GM21381 (cell line): ENCODE measurements at regions not wholly inside any gene's neighbourhood (a gene's known extent, or its start where the extent isn't known, plus 50 kb on each side); places are given as distances from the start of the nearest gene placed in this dataset.

Experiments used
- ATAC-seq: cut with Tn5 transposase; IDR thresholded peaks from one replicate; pipeline ENCODE4 v1.9.1; 2021; ENCODE audit warnings: mild to moderate bottlenecking, moderate library complexity; ENCODE audit not compliant: unreplicated experiment

DNA sequence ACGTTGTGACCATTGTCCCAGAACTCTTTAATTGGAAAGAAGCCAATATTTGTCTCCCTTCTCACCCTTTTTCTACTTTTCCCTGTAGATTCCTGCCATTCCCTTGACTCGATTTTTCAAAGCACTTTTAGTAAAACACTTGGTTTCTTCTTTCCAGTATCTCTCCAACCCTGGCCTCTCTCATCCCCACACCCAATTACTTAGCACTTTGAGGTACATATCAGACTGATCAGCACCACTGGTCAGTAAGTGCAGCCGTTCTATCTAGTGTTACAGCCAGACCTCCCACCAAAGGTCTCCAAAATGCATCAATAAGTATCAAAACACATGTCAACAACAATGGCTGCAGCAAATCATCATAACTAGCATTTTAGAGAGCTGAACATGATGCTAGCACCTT lies 141.9 kb downstream of the BTG1 start:
- no peak for ATAC-seq

DNA sequence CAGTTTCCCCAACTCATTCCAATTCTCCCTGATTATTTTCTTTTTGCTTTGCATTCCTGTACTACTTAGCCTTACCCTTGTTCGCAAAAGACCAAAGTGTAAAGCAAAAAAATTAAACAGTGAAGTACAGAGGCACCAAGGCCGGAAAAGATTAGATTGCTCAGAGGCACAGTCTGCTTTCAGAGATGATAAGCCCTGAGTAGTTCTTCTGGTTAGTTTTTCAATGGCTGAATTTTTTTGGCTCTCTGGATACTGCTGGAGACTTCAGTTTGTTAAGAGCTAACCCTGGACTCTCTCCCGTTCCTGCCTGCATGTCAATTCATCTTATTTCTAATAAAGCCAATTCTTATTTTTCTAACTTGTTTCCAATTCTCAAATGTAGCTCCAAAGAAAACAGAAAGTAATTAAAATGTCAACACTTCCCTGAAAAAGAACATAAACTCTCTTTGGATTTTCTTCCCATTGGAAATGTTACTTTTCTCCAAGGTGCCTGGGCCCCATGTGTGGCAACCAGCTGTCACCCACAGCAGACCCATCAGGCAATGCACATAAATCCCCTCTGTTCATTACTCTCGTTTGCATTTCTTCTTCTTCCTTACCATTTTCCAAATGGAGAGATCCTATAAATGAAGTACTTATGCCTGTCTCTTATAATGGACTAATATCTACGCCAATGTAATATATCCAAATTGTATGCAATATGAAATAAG lies 142.8 kb downstream of the BTG1 start:
- ATAC-seq = no peak

DNA sequence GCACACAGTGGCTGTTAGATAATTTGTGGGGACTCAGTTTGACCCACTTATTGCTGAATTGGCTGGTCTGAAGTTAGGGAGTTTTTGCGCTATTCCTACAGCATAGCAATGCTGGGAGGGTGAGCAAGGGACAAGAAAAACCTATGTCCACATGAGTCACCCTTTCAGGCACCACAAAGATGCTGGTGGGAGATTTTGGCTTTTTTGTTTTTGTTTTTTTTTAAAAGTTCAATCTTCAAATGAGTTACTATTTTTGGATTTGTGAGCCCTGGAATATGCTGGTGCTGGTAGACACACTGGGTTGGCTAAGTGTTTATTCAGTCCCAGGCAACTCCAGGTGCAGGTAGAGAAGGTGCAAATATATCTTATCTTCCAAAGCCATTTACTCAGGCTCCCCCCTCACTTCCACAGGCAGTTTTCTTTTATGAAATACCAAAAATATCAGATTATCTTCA lies 143.4 kb downstream of the BTG1 start:
- ATAC-seq = no peak

DNA sequence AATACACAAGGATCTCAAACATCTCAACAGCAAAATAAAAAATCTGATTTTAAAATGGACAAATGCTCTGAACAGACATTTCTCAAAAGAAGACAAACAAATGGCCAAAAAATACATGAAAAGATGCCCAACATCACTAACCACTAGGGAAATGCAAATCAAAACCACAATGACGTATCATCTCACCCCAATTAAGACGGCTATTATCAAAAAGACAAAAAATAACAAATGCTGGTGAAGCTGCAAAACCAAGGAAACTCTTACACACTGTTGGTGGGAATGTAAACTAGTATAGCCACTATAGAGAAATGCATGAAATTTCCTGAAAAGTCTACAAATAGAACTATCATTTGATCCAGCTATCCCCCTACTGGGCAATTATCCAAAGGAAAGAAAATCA lies 145.0 kb downstream of the BTG1 start:
- ATAC-seq = no peak

DNA sequence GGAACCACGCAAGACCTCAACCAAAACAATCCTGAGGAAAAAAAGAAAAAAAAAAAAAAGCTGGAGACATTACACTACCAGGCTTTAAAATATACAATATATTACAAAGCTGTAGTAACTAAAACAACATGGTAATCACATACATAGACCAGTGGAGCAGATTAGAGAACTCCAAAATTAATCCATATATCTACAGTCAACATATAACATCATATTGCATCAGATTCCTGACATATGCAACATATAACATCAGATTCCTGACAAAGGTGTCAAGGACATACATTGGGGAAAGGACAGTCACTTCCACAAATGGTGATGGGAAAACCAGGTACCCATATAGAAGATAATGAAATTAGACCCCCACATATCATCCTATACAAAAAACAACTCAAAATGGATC lies 145.8 kb downstream of the BTG1 start:
- no peak for ATAC-seq

DNA sequence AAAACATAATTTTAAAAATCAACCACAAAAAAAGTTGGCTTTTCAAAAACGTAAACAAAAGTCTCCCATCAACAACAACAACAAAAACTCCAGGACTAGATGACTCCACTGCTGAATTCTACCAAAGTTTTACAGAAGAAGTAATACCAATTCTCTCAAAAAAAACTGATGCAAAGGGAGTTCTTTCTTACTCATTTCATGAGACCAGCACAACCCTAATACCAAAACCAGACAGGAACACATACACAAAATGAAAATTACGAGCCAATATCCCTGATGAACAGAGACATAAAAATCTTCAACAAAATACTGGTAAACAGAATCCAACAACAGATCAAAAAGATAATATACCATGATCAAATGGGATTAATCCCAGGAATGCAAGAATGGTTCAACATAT lies 147.3 kb downstream of the BTG1 start:
- ATAC-seq = no peak

DNA sequence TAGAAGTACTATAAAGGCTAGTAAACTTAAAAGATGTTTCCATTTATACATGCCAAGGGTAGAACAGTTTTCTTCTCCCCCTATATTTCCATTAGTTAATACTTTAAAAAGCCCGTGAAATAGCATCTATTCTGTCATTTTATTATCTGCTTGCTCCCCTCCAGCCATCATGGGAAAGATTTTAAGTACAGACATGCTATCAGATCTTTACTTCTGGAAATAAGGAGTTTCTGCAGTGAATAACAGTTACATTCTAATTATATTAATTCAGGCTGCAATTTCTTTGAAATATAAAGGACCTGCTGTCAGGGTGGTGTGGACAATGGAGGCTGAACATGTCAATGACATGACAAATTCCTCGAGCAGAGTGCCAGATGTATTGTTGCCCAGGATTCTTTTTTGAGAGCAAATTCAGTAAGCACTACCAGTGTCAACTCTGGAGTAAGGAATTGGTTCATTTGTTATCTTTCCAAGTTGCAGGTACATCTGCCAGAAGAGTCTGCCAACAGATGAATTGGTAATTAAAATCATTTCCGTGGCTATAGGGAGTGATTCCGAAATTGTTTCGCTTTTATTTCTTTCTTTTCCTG lies 151.3 kb downstream of the BTG1 start:
- ATAC-seq = no peak

DNA sequence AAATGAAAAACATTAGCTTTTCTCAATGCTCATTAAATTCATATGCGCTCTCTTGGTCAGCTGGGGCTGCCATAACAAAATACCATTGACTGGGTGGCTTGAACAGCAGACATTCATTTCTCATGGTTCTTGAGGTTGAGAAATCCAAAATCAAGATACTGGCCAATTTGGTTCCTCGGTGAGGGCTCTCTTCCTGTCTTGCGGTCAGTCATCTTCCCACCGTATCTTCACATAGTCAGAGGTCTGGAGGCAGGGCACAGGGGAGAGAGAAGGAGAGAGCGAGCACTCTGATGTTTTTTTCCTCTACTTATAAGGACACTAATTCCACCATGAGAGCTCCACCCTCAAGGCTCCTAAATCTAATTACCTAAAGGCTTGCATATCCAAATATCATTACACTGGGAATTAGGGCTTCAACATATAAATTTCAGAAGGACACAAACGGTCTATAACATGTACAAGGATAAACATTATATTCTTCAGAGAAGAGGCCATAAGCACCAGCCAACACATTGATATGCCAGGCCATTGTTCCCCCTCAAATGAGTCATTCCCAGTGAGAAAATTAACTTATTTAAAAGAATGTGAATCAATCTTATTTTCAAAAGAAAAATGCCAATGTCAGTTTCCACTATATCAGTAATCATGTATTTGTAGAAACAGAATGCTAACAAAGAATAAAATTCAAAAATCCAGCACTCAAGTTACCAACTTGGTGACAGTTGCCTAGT lies 152.2 kb downstream of the BTG1 start:
- no peak for ATAC-seq

DNA sequence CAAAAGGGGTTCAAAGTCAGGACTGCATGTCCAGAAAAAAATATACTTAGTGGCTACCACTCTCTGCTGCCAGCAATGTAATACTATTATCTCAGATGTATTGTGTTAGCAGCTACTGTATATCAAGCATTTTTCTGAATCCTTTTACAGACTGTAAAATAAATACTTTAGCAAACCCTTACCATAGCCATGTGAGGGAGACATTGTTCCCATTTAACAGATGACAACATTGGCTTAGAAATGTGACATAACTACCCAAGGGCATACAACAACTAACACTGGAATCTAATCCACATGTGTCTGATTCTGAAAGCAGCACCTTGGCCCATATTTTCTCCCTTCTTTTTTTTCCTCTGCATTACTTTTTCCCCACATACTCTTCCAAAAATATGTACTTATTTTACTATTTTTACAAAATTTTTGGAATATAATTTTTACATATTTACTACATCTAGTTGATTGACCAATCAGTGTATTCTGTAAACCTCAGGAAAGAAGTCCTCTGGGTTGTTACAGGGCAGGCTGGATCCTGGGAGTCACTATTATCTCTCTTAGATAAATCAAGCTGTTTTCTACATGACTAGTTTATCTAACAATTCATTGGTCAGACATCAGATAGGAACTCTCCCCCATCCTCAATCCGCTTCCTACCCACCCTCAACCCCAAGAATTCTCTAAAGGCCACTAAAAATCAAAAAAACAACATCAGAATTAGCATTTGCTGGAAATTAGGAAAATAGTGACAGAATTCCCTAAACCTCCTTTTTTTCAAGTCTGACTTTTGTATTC lies 154.1 kb downstream of the BTG1 start:
- ATAC-seq = no peak

DNA sequence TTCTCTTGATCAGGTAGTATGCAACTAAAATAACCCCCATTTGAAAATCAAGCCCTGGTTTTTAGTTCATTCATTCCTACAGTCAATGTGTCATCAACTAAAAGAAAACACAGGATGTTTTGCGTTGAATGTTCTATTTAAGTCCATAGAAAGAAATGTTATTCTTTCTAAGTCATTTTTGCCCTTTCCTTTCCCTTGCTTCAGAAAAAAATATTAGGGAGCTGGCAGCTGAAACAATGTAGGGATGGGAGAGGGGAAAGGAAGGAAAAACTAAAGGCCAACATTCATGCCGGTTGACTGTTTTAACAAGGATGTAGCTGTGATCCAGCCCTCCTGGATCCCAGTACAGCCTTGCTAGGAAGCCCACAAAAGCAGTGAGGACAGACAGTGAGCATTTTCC lies 155.1 kb downstream of the BTG1 start:
- ATAC-seq = no peak

DNA sequence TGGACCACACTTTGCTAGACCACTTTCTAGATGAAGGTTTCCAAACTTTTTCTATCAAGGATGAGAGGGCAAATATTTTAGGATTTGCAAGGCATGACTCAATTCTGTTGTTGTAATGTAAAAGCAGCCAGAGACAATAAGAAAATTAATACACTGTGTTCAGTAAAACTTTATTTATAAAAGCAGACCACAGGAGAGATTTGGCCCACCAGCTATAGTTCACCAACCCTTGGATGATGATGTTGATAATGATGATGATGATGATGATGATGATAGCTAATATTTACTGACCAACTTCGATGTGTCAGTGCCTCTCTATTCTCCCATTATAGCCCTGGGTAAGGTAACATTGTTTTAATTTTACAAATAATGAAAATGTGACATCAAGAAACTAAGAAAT lies 156.5 kb downstream of the BTG1 start:
- no peak for ATAC-seq

DNA sequence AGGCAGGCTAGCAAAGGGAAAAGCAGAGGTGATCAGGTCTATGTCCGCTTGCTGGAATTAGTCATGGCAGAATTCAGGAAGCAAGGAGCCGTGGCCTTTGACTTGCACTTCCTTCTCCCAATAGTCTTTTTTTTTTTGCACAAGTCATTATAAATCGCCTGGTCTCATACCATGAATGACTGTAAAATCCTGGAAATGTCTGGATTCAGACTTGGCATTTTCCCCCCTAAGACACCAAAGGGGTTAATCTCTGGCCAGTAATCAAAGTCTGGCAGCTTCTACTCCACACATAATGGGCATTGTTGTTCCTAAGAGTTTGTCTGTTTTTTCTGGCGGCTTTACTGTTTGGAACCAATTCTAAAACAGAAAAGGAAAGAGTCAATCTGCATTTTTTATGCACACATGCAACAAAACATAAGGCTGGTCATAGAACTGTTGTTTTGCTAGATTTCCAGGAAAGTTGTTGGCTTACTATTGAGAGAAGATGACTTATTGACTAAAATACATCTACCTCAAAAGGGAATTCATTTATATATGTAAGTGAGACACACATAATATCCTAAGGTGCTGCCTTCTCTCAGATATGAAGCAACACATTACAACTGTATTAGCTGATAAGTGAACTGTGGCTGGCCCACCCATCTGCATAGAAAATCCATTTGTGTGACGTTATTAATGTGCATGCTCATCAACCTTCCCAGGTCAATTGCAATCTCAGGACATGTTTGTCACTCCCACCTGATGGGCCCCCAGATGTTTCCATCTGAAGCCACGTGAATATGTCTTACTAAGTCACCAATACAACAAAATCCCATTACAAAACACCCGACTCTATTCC lies 157.3 kb downstream of the BTG1 start:
- no peak for ATAC-seq

DNA sequence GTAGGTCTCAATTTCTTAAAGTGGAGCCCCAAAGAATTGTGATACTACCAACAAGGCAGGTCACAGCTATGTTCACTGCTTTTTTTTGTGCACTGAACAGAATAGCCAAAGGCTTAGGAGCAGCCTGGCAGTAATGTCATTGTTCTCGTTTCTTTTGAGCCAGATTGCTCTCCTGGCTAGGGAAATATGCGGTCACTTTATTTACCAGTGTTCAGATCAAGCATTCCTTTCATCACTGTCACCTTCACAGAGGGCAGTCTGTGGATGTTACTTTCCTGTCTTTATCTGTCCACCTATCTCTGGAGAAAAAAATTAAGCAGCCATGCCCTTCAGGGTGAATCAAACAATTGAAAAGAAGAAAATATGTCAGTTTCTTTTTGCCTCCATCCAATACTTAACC lies 159.6 kb downstream of the BTG1 start:
- no peak for ATAC-seq

DNA sequence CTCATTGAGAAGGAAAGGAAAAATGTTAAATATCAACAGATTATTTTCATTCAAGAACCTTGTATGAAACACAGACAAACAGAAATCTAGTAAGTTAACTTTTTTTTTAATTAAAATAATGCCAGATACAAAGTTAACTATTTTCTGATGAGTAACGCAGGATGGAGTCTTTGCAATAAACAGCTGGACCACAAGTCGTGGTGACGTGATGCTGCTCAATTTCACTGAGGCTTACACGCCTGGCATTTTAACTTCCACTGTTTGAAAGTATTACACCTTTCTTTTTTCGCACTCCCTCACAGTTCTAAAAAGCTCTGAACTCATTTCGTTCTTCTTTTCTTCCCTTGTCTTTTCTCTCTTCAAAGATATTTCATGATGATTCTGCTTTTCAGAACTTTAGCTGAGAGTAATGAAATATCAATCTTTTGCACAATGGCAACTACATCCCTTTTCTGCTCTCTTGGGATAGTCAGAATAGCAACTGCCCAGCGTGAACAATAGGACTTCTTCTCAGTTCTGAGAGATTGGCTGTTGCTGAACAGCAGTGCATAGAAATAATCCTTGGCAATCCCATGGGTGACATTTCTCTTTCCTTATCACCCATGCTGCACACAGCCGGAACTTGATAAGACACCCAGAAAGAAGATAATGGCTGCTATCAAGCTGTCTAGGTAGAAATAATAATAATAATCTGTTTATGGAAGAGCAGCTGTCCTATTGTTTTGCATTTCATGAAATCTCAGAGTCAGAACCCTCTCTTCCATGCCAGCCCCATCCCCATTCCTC lies 160.5 kb downstream of the BTG1 start:
- no peak for ATAC-seq

DNA sequence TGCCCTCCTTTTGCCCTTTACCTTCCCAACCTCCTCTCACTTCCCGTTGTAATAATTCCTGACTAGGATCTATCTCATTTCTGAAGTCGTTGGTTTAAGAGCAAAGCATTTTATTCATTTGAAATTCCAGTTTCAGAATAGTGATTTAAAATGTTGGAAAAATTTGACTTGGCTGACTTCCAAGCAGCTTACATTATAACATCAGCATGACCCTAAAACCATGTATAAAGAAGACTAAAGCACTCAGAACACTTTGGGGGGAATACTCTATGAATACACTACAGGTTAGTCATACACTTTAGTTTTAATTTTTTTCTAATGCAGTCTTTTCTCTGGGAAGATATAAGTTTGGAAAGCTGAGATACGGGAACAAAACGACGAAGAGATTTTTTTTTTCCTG lies 161.1 kb downstream of the BTG1 start:
- ATAC-seq = no peak

DNA sequence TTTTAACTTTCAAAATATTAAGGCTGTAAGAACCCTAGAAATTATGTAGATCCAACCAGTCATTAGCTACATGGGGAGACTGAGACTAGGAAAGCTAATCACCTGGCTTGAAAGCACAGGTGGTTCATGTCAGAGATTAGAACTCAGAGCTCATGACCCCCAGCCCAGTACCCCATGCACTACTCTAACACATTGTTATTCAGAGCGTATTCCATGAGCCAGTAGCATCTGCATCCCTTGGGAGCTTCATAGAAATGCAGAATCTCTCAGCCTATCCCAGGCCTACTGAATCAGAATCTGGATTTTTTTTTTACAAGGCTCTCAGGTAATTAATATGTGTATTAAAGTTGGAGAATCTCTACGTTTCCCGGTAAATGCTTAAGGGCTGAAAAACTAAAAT lies 161.7 kb downstream of the BTG1 start:
- no peak for ATAC-seq

DNA sequence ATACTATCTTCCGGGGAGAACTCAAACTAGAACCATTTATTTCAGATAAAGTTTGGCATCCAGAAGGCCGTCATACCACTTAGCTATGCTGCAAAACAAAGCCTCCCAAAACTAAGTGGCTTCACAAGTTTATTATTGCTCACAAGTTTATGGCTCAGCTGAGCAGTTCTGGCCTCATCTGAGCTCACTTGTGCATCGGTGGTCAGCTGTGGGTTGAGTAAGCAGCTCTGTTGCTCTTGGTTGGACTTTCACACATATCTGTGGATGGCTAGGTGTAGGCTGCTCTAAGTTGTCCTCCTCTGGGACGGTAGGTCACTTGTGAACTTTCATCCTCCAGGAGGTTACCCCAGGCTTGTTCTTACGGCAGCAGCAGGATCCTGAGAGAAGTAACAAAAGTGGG lies 162.7 kb downstream of the BTG1 start:
- ATAC-seq = no peak

DNA sequence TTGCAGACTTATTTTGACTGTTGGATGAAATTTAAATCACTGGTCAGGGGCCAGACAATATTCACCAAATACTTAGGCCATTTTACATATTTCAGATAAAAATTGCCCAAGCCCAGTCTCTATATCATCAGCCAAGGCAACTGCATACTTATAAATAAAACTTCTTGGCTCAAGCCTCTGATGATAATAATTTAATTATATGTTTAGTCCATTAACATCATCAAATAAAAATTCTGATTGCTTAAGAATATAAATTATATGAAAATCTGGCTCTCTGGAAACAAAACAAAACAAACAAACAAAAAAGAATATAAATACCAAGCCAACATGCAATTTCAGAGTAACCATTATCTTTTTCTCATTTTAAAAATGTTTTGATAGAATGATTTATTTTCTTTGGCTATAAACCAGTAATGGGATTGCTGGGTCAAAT lies 165.2 kb downstream of the BTG1 start:
- no peak for ATAC-seq

DNA sequence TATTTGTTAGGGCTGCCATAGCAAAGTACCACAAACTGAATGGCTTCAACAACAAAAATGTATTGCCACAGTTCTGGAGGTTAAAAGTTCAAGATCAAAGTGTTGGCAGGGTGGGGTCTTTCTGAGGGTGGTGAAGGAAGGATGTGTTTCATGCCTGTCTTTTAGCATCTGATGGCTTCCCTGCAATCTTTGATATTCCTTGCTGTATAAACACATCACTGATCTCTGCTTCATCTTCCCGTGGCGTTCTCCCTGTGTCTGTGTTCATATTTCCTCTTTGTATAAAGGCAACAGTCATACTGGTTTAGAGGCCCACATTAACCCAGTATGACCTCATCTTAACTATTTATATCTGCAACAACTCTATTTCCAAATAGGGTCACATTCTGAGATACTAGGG lies 167.5 kb downstream of the BTG1 start:
- no peak for ATAC-seq

DNA sequence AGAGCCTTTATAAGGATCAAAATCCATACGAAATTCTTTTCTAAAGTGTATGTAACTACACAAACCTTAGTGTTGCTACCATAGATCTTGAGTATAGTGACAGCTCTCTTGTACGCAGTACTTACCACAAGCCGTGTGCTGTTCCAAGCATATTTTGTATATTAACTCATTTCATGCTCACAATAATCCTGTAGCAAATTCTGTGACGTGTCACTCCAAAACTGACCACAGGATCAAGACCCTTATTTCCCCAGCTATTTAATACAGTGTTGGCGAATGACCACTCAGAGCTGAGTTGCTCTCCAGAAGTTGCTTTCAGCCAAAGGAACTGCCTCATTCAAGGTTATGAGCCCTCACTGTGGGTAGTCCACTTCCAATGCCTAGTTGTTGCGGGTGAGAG lies 169.8 kb downstream of the BTG1 start:
- ATAC-seq = no peak
